ENCODE measurements at regions not wholly inside any gene's neighbourhood (a gene's known extent, or its start where the extent isn't known, plus 50 kb on each side); places are given as distances from the start of the nearest gene placed in this dataset.
"Not testable (repeated sequence)": the region's sequence is repeated elsewhere in the genome, so short reads cannot be mapped to it uniquely, and the experiment has no call there.

DNA sequence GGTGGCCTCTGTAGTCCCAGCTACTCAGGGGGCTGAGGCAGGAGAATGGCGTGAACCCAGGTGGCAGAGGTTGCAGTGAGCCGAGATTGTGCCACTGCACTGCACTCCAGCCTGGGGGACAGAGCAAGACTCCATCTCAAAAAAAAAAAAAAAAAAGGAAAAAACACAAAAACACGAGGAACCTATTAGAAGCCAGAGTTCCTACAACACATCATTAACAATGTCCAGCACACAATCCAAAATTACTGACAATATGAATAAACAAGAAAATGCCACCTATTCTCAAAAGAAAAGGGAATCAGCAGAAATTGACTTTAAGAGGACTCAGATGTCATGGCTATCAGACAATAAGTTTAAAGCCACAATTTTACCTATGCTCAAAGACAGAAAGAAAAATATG, 57.3 kb upstream of the HS3ST3A1 start:
- not testable (repeated sequence) for H3K4me3 Mint-ChIP-seq

DNA sequence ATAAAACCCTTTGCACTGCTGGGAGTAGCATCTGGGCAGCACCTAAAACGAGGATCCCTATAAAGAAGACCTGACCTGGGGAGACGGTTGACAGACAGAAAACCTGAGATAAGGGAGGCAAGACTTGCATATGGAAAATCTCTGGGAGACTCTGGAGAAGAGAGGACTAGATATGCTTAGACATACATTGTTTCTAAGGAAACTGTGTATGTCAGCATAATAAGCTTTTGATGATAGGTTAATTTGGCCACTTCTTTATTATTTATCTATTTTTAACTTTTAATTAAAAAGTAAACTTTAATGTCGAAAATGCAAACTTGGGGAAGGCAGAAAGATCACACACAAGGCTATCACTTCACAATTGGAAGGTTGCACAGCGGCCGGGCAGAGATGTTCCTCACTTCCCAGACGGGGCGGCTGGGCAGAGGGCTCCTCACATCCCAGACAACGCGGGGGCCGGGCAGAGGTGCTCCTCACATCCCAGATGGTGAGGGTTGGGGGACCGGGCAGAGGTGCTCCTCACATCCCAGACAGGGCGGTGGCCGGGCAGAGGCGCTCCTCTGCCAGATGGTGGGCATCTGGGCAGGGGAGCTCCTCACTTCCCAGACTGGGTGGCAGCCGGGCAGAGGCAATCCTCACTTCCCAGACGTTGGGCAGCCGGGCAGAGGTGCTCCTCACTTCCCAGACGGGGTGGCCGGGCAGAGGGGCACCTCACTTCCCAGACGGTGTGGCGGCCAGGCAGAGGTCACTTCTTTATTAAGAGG, 64.3 kb upstream of the HS3ST3A1 start:
- H3K9me3 Mint-ChIP-seq: peaks cover 16 to 22% of the 10 kb centered on the region in 2 donors
- H3K27ac Mint-ChIP-seq: no peak overlapping the region
- peaks cover 13 to 19% of the 10 kb centered on the region in 2 donors for H3K27me3 Mint-ChIP-seq
- no peak for ATAC-seq (replicated peaks)
- H3K4me3 Mint-ChIP-seq: no peak overlapping the region
- no peak for DNase-seq
- peaks cover 3 to 5% of the 10 kb centered on the region in 2 donors for H3K36me3 Mint-ChIP-seq
- no peaks in the 10 kb centered on the region for H3K4me1 Mint-ChIP-seq

More for the DNA sequence above, 57.3 kb upstream of the HS3ST3A1 start:
- H3K9me3 Mint-ChIP-seq; H3K36me3 Mint-ChIP-seq; H3K27me3 Mint-ChIP-seq; H3K4me1 Mint-ChIP-seq; DNase-seq; H3K27ac Mint-ChIP-seq; ATAC-seq (replicated peaks): not testable (repeated sequence)

DNA sequence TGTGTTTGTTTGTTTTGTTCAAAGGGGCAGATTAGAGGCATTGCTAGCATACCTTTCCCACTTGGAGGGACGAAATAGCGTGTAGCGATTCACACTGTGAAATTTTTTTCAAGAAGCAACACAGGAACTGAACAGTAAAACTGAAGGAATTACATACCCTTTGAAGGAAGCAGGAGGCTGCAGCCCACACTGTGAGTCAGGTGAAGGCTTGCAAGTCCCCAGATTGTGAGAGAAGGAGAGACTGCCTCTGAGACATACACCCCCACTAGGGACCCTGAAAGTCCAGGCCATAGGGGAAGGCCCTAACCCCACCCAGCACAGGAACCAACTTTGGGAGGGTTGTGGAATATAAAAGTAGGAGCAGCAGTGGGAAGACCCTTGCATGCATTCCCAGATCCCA, 69.6 kb upstream of the HS3ST3A1 start:
- ATAC-seq (replicated peaks) (no peak), DNase-seq (no peak)
- no peaks in the 10 kb centered on the region for H3K4me1 Mint-ChIP-seq
- H3K27ac Mint-ChIP-seq: no peak overlapping the region
- H3K27me3 Mint-ChIP-seq: peaks cover 22 to 43% of the 10 kb centered on the region in 2 donors
- peaks cover 22 to 23% of the 10 kb centered on the region in 2 donors for H3K9me3 Mint-ChIP-seq
- H3K36me3 Mint-ChIP-seq: peaks cover 3 to 5% of the 10 kb centered on the region in 2 donors
- no peak overlapping the region for H3K4me3 Mint-ChIP-seq

DNA sequence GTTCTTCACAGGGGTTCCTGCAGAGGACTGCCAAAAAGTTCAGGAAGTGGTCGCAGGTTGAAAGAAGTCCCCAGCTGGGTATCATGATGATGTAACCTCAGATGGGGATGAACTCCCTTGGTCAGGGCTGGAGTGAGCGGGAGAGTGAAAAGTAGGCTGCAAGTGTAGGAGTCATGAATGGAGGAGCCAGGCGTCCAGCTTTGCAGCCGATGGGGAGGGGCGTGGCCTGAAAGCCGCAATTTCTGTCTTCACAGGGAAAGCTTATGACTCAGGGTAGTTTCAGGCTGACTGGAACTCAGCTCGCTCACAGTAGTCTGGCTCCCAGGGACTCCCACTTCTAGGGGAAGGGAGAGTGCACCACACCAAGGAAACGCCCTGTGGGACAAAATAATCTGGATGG, 70.0 kb upstream of the HS3ST3A1 start:
- Mint-ChIP-seq H3K9me3 (peaks cover 22 to 23% of the 10 kb centered on the region in 2 donors), H3K4me3 (no peak overlapping the region), H3K27me3 (peaks cover 22 to 43% of the 10 kb centered on the region in 2 donors), H3K36me3 (peaks cover 3 to 5% of the 10 kb centered on the region in 2 donors), H3K4me1 (no peaks in the 10 kb centered on the region), H3K27ac (no peak overlapping the region)
- DNase-seq (no peak), ATAC-seq (replicated peaks) (no peak)

DNA sequence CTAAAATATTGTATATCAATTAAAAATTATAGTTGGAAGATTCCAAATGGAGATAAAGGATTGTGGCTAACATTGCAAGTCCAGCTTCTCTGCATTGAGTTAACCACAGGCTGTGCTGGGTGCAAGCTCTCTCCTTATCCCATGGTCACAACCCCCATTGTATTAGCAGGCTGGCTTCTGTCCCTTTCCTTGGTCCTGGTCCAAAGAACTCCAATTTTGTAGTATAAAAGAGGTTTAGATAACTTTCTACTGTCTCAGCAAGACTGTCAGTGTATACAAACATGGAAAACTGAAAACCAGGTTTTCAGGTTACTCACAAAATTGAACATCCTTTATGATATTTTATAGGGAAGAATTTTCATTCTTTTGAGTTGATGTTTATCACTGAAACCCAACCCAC, 76.6 kb upstream of the HS3ST3A1 start:
- no peak for ATAC-seq (replicated peaks)
- peaks cover 0 to 1% of the 10 kb centered on the region in 2 donors for H3K9me3 Mint-ChIP-seq
- no peak overlapping the region for H3K27ac Mint-ChIP-seq
- peaks cover 8 to 16% of the 10 kb centered on the region in 2 donors for H3K27me3 Mint-ChIP-seq
- no peaks in the 10 kb centered on the region for H3K36me3 Mint-ChIP-seq
- H3K4me1 Mint-ChIP-seq: no peaks in the 10 kb centered on the region
- DNase-seq: no peak
- H3K4me3 Mint-ChIP-seq: no peak overlapping the region

DNA sequence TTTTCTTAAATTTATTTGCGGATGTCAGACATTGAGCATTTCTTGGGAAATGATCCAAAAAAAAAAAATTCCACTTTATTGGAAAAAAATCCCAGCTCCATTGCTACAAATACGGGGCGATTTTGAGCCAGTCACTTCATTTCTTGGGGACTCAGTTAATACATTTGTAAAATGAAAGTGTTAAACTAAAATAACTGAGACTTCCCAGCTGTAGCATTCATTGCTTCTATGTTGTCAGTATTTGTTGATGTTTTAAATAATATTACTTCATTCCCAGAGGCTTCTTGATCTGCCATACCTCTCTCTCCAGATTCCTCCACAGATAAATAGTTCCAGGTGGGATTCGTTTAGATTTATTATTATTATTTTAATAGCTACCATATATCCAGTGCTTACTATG, 77.1 kb upstream of the HS3ST3A1 start:
- H3K36me3 Mint-ChIP-seq: no peaks in the 10 kb centered on the region
- H3K4me3 Mint-ChIP-seq: no peak overlapping the region
- no peak for ATAC-seq (replicated peaks)
- peaks cover 0 to 3% of the 10 kb centered on the region in 2 donors for H3K9me3 Mint-ChIP-seq
- peaks cover 8 to 15% of the 10 kb centered on the region in 2 donors for H3K27me3 Mint-ChIP-seq
- no peaks in the 10 kb centered on the region for H3K4me1 Mint-ChIP-seq
- H3K27ac Mint-ChIP-seq: no peak overlapping the region
- no peak for DNase-seq

DNA sequence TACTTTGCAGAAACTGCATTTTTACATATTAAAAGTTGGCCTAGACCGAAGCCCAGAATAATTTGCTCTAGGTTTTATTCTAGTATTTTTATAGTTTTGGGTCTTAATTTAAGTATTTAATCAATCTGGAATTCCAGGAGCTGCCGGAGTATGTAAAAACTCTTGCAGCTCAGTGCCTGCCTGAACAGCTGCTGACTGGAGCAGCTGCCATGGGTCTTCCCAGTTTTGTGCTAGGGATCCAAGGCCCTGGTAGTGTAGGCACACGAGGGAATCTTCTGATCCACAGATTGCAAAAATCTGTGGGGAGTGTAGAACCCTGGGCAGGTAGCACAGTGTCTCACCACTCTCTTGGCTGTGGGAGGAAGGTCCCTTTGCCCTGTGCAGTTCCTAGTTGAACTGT, 87.0 kb upstream of the HS3ST3A1 start:
- Mint-ChIP-seq H3K4me3 (no peak overlapping the region), H3K27me3 (peaks cover 4 to 22% of the 10 kb centered on the region in 2 donors), H3K27ac (no peak overlapping the region), H3K36me3 (no peaks in the 10 kb centered on the region), H3K4me1 (no peaks in the 10 kb centered on the region), H3K9me3 (peaks cover 3 to 7% of the 10 kb centered on the region in 2 donors)
- ATAC-seq (replicated peaks): no peak
- DNase-seq: no peak

DNA sequence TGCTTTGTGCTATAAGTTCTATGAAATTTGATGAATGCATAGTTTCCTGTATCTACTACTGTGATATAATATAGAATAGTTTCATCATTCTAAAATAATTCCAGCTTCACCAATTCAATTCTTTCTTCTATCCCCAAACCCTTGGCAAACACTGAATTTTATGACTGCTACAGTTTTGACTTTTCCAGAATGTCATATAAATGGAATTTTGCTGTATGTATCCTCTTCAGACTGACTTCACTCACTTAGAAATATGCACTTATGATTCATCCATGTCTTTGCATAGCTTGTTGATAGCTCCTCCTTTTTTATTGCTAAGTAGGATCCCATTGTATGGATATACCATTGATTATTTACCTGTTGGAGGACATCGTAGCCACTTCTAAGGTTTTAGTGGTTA, 89.1 kb upstream of the HS3ST3A1 start:
- Mint-ChIP-seq H3K4me3 (no peak overlapping the region), H3K27ac (no peak overlapping the region), H3K27me3 (peaks cover 4 to 22% of the 10 kb centered on the region in 2 donors), H3K9me3 (peaks cover 3 to 6% of the 10 kb centered on the region in 2 donors), H3K36me3 (no peaks in the 10 kb centered on the region), H3K4me1 (no peaks in the 10 kb centered on the region)
- ATAC-seq (replicated peaks): no peak
- DNase-seq: no peak

DNA sequence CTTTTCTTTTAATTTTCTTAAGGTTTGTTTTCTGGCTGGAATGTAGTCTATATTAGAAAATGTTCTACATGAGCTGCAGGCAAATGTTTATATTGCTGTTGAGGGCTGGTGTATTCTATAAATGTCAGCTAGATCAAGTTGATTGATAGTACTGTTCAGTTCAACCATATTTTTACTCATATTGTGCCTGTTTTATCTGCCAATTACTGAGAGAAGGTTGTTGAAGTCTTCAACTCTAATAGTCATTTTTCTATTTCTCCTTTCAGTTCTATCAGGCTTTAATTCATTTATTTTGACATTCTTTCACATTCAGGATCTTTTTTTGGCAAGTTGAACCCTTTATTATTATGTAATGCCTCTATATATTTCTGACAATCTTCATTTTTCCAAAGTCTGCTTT, 93.2 kb upstream of the HS3ST3A1 start:
- DNase-seq: no peak
- Mint-ChIP-seq H3K36me3 (no peaks in the 10 kb centered on the region), H3K4me3 (no peak overlapping the region), H3K27me3 (peaks cover 17 to 44% of the 10 kb centered on the region in 2 donors), H3K9me3 (peaks cover 9 to 16% of the 10 kb centered on the region in 2 donors), H3K27ac (no peak overlapping the region), H3K4me1 (no peaks in the 10 kb centered on the region)
- ATAC-seq (replicated peaks): no peak

DNA sequence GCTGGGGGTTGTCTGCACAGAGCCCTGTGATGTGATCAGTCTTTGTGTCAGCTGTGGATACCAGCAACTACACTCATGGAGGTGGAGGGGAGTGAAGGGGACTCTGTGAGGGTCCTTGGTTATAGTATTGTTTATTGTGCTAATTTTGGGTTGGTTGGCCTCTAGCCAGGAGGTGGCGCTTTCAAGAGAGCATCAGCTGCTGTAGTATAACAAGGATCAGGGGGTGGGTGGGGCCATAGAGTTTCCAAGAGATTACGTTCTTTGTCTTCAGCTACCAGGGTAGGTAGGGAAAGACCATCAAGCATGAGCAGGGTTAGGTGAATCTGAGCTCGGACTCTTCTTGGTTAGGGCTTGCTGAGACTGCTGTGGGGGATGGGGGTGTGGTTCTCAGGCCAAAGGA, 97.1 kb upstream of the HS3ST3A1 start:
- Mint-ChIP-seq H3K36me3 (no peaks in the 10 kb centered on the region), H3K9me3 (peaks cover 9 to 10% of the 10 kb centered on the region in 2 donors), H3K4me3 (no peak overlapping the region), H3K4me1 (no peaks in the 10 kb centered on the region), H3K27ac (no peak overlapping the region), H3K27me3 (peaks cover 19 to 42% of the 10 kb centered on the region in 2 donors)
- ATAC-seq (replicated peaks): no peak
- no peak for DNase-seq

DNA sequence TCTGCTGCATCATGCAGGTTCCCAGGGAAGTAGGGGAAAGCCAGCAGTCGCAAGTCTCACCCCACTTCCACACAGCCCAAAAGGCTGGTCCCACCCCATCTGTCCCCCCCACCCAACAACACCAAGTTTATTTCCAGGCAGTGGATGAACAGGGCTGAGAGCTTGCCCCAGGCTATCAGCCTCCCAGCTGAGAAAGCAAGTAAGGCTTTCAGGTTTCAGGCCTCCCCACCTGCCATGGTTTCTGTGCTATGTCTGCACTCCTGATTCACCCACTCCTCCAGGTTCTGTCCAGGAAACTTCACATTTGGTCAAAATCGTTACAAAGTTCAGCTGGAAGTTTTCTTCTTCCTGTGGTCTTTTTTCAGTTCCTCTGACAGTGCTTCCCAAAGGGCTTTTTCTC, 97.5 kb upstream of the HS3ST3A1 start:
- no peaks in the 10 kb centered on the region for H3K36me3 Mint-ChIP-seq

DNA sequence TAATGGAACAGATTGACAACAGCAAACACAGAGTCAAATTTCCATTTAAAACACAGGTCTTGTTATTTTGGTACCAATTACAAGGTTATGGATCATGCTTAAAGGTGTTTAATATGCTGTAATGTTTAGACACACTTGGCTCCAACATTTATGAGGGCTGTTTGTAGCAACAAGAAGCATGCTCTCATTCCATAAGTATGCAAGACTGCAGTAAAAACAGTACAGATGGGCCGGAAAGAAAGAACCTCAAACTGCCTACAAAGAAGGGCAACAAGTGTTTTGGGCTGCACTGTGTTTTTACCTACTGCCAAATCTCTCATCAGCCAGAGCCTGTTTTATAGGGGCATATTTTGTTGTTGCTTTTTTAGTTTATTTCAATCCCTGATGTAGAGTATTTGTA, 100.5 kb upstream of the HS3ST3A1 start:
- ATAC-seq (replicated peaks) (no peak), DNase-seq (no peak)
- H3K27me3 Mint-ChIP-seq: peaks cover 19 to 34% of the 10 kb centered on the region in 2 donors
- no peaks in the 10 kb centered on the region for H3K4me1 Mint-ChIP-seq
- H3K4me3 Mint-ChIP-seq: no peak overlapping the region
- H3K36me3 Mint-ChIP-seq: no peaks in the 10 kb centered on the region
- no peak overlapping the region for H3K27ac Mint-ChIP-seq
- peaks cover 5 to 6% of the 10 kb centered on the region in 2 donors for H3K9me3 Mint-ChIP-seq

More for the DNA sequence above, 97.5 kb upstream of the HS3ST3A1 start:
- peaks cover 9 to 10% of the 10 kb centered on the region in 2 donors for H3K9me3 Mint-ChIP-seq
- H3K4me3 Mint-ChIP-seq: no peak overlapping the region
- H3K27ac Mint-ChIP-seq: no peak overlapping the region
- peaks cover 20 to 46% of the 10 kb centered on the region in 2 donors for H3K27me3 Mint-ChIP-seq
- no peaks in the 10 kb centered on the region for H3K4me1 Mint-ChIP-seq
- ATAC-seq (replicated peaks): no peak
- DNase-seq: no peak

DNA sequence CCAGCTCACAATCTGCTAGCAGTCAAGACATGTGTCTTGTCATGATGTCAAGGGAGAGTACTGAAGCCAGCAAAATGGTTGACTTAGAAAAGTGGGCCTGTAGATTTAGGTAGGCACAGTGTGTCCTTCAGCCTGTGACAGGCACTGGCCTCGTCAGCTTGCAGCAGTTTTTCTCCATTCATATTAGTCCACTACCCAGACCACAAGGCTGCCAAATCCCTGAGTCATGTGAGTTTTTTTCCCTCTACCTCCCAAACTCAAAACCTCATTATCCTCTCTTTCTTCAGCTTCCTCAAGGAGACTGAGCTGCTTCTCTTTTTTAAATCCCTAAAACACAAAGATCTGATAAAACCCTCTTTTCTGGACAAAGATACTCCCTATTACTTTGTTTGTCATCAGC, 102.6 kb upstream of the HS3ST3A1 start:
- Mint-ChIP-seq H3K27ac (no peak overlapping the region), H3K27me3 (peaks cover 20 to 22% of the 10 kb centered on the region in 2 donors), H3K4me3 (no peak overlapping the region), H3K9me3 (no peaks in the 10 kb centered on the region), H3K4me1 (no peaks in the 10 kb centered on the region), H3K36me3 (no peaks in the 10 kb centered on the region)
- no peak for ATAC-seq (replicated peaks)
- no peak for DNase-seq

DNA sequence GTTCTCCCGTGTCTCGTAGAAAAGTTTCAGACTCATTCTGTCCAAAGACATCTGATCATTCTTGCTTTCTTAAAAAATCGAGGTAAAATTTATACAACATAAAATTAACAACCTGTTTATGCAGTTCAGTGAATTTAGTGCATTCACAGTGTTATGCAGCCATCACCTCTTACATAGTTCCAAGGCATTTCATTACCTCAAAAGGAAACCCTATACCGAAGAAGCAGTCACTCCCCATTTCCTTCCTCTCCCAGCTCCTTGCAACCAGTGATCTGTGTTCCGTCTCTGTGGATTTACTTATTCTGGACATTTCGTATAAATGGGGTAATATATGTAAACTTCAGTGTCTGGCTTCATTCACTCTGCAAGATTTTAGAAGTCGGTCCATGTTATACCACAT, 103.5 kb upstream of the HS3ST3A1 start:
- H3K36me3 Mint-ChIP-seq: no peaks in the 10 kb centered on the region
- no peaks in the 10 kb centered on the region for H3K4me1 Mint-ChIP-seq
- H3K27ac Mint-ChIP-seq: no peak overlapping the region
- H3K4me3 Mint-ChIP-seq: no peak overlapping the region
- H3K27me3 Mint-ChIP-seq: peaks cover 15 to 20% of the 10 kb centered on the region in 2 donors
- no peaks in the 10 kb centered on the region for H3K9me3 Mint-ChIP-seq
- no peak for DNase-seq
- no peak for ATAC-seq (replicated peaks)

DNA sequence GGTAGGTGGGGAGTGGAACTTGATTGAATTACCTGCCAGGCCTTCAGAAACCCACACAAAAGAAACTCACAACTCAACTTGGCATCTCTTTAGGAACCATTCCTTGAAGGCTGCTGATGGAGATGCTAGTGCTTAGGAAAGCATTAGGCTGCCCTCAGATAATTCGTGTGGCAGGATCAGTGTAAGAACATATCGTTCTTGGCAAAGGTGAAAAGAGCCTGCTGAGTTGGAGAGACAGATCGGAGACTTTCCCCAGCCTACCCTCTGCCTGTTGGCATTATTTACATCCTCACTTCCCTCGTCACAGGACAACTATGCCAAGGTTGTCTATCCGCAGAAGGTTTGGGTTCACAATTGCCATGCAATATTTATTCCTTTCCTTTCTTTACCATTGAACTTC, 120.0 kb upstream of the HS3ST3A1 start:
- H3K9me3 Mint-ChIP-seq: no peaks in the 10 kb centered on the region

More for the DNA sequence above, 120.0 kb upstream of the HS3ST3A1 start:
- no peak for DNase-seq
- Mint-ChIP-seq H3K4me1 (no peaks in the 10 kb centered on the region), H3K36me3 (no peaks in the 10 kb centered on the region), H3K4me3 (no peak overlapping the region), H3K27ac (no peak overlapping the region), H3K27me3 (peaks cover 14 to 22% of the 10 kb centered on the region in 2 donors)
- ATAC-seq (replicated peaks): no peak
